Activated T-cell treated with anti-CD3 and anti-CD28 coated beads for 24 hours (primary cell): ENCODE measurements at regions not wholly inside any gene's neighbourhood (a gene's known extent, or its start where the extent isn't known, plus 50 kb on each side); places are given as distances from the start of the nearest gene placed in this dataset.
"Not testable (repeated sequence)": the region's sequence is repeated elsewhere in the genome, so short reads cannot be mapped to it uniquely, and the experiment has no call there.

Experiments used
- DNase-seq: peaks from one replicate; pipeline ENCODE4 v3.0.0-alpha.2; 2020; ENCODE audit warnings: low read depth

DNA sequence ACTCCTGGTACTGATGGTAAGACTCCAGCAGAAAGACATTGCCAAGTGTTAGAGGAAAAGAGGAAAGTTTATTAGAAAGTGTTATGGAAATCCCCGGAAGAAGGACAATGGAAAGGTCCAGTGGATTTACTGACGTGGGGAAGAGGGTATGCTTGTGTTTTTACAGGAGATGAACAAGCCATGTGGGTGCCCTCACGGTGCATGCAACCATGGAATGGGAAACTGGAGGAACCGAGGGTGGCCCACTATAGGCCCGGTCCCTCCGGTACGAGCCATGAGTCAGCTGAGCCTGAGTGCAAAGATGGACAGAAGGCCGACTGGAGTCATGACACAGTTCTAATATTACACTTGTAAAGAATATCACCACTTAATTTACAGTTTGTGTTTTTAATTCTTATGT, 123.3 kb upstream of the ZCCHC13 start:
- no peak for DNase-seq

DNA sequence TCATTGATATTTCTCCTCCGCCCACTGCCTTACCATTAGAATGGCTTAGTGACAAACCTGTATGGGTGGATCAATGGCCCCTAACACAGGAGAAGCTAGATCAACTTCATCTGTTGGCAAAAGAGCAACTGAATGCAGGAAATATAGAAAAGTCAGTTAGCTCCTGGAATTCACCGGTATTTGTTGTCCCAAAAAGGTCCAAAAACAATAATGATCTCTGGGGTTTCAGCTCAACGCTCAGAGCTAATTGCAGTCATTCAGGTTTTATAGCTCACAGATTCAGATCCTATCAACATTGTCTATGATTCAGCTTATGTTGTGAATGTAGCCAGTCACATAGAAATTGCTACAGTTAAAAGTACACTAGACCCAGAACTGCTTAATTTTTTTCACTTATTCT, 124.0 kb upstream of the ZCCHC13 start:
- no peak for DNase-seq

DNA sequence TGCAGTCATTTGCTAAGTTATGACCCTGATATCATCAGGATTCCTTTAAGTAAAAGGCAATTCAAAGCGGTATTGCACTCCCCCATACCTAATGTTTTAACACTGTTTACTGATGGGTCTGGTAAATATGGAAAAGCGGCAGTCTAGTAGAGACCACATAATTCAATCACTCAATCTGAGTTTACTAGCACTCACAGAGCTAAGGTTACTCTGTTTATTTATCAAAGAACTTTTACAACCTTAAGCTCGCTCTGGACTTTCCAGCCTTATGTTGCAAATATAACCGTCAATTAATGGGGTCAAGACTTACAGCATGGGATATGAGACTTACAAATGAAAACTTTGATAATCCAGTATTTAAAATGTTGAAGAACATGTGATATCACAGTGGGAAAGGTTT, 124.5 kb upstream of the ZCCHC13 start:
- no peak for DNase-seq

- no peak for DNase-seq
Observed at GRCh38 chrX:74179071-74179470, 124.9 kb upstream of the ZCCHC13 start.

DNA sequence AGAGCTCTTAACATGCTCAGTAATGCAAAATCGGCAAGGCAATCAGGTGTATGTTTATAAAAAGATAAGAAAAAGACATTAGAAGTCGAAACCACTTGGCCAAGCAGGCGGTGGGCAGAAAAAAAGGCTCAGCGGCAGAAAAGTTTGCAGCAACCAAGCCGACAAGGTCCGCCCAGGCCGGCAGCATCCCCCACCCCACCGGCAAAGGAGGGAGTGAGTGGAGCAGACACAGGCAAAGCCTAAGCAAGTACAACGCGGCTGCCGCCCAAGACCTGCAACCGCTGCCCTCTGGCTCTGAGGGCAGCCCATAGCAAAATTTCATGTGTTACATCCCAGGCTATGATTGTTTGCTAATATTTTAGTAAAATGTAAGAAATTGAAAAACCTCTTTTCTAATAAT, 125.4 kb upstream of the ZCCHC13 start:
- no peak for DNase-seq

DNA sequence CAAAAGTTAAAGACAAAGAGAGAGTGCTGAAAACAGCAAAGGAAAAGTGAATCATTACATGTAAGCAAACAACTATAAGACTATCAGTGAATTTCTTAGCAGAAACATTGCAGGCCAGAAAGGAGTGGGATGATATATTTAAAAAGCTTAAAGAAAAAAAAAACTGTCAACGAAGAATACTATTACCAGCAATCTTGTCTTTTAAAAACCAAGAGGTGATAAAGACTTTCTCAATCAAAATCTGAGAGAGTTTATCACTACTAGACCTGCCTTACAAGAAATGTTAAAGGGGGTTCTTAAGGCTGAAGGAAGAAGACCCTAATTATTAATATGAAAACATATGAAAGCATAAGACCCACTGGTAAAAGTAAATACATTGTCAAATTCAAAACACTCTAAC, 132.5 kb upstream of the ZCCHC13 start:
- no peak for DNase-seq

GRCh38 chrX:74162199-74162598, 141.8 kb upstream of the ZCCHC13 start:
- no peak for DNase-seq

- no peak for DNase-seq
Observed at GRCh38 chrX:74160816-74161215, 143.2 kb upstream of the ZCCHC13 start.

- no peak for DNase-seq
Observed at GRCh38 chrX:74160358-74160757, 143.6 kb upstream of the ZCCHC13 start.

- DNase-seq = no peak
Observed at GRCh38 chrX:74147439-74147838, 156.5 kb upstream of the ZCCHC13 start.

GRCh38 chrX:74138943-74139342, 165.0 kb upstream of the ZCCHC13 start:
- DNase-seq = no peak

DNA sequence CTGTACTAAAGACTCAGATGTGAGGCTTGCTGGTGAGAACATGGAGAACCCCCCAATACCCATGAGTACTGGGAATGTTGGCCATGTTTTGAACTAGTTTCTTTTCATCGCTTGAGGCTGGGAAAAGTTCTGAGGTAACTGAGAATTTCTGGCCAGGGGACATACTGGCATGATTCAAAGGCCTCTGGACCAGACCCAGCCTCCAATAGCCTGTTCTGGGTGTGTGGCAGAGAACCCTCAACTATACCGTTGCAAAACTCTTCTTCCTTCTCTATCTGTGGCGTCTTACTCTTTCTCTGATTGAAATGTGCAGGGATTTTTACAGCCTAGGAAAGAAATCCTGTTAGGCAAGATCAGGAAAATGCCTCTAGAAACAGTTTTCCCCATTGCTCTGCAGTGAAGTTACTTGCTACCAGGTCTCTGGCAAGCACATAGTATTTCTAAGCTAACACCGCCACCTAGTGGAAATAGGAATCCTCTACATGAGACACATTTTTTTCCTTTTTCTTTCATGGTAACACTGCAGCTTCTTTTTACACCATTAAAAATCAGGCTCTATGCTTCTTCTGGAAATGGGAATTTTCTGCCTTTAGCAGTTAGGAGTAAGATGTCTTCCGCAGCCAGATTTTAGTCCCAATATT, 170.7 kb upstream of the ZCCHC13 start:
- DNase-seq = no peak

- DNase-seq = no peak
Observed at GRCh38 chrX:74132280-74132679, 171.7 kb upstream of the ZCCHC13 start.

DNA sequence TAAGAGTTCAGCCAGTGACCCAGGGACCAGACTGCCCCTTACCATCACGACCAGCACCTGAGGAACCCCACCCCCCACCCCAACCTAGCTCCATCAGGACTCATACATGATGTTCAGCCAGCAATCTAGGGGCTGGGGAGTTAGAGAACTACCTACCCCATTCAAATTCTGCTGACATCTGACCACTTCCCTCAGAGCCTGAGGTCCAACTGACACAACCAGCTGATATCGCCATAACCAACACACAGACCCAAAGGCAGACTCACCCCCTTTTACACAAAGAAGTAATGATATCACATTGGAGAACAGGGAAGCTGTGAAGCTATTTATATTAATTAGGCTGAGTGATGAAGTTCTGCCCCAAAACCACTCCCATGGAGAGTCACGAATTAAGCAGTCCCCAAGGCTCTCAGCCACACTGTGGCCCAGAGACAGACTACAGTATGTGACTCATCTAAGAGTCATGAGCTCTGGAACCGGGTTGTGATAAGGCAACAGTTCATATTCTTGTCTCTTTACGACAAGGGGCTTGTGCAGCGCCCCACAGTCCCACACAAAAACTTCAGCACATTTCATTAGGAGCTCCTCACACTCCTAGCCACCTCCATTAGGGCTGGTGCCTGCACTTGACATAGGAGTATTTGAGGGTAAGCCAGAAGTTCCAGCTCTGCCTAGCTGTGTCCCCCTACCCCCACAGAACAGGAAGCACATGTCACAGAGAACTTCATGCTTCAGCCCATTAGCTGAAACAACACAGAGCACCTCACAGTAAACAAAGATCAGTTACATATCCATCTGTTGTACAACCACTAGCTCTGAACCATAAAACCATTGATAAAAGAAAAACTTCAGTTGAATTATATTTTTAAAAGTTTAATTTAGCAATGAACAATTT, 184.7 kb upstream of the ZCCHC13 start:
- no peak for DNase-seq

GRCh38 chrX:74117962-74118902, 185.7 kb upstream of the ZCCHC13 start:
- DNase-seq = no peak

GRCh38 chrX:74111245-74111644, 192.7 kb upstream of the ZCCHC13 start:
- no peak for DNase-seq

DNA sequence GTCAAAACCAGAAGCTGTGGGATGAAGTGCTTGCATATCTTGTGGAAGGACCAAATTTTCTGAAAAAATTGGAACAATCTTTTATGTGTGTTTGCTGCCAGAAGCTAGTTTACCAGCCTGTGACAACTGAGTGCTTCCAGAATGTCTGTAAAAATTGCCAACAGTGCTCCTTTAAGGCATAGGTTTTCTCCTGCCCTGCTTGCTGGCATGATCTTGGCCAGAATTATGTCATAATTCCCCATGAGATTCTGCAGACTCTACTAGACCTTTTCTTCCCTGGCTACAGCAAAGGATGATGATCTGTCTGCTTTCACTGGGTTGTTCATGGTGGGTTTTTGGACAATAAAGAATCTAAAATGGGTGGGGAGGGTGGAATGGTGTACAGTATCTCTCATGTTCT, 196.3 kb upstream of the ZCCHC13 start:
- DNase-seq = no peak

DNA sequence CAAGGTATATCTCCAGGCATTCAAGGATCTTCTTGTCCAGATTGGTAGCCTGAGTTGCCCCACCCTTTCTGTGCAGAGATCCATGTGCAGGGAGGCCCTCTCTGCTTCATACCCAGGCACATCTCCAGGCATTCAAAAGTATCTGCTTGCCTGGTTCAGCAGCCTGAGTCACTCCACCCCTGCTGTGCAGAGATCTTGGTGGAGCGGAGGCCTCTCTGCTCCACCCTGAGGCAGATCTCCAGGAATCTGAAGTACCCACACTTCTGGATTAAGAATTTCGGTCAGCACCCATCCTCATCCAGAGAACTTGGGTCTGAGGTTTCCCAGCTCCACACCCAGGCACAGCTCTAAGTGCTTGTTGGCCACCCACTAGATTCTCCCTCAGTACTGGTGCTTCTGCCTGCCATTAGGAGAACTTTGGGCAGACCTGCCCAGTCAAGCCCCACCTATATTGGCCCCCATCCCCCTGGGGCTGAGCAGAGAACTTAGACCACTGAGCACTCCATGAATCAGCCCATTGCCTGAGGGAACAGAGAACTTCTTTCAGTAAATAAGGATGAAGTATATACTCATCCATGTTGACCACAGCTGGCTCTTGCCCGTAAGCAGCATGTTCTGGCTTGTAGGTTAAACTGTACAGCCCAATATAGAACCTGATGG, 199.5 kb upstream of the ZCCHC13 start:
- no peak for DNase-seq

GRCh38 chrX:74098407-74098806, 205.6 kb upstream of the ZCCHC13 start:
- not testable (repeated sequence) for DNase-seq

GRCh38 chrX:74090049-74090448, 213.9 kb upstream of the ZCCHC13 start:
- DNase-seq = no peak

- DNase-seq = no peak
Observed at GRCh38 chrX:74085642-74086236, 218.2 kb upstream of the ZCCHC13 start.

DNA sequence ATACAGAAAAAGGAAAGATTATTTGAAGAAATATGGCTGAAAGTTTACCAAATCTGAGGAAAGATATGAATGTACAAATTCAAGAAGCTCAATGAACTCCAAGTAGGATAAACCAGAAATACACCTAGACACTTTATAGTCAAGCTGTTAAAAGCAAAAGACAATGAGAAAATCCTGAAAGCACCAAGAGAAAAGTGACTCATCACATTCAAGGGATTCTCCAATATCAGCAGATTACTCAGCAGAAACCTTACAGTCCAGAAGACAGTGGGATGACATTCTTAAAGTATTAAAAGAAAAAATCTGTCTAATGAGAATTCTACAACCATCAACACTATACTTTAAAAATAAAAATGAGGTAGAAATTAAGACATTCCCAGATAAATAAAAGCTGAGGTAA, 223.8 kb upstream of the ZCCHC13 start:
- no peak for DNase-seq
